ENCODE measurements at regions not wholly inside any gene's neighbourhood (a gene's known extent, or its start where the extent isn't known, plus 50 kb on each side); places are given as distances from the start of the nearest gene placed in this dataset.

- TF ChIP-seq CHD7 (IDR thresholded peaks at IDR 0.05; ENCODE audit: insufficient replicate concordance, low read length): no peak
- no peak for TF ChIP-seq CTBP2 (IDR thresholded peaks at IDR 0.05; ENCODE audit: borderline replicate concordance, insufficient read depth, insufficient read length, low read length)
- no peak for TF ChIP-seq SIX5 (IDR thresholded peaks at IDR 0.05; ENCODE audit: low read depth, low read length)
- no peak for TF ChIP-seq RAD21 (IDR thresholded peaks at IDR 0.05 in 1 of 2, conservative IDR thresholded peaks at IDR 0.05 in 1 of 2; ENCODE audit: low read depth in 2 of 2, low read length in 2 of 2)
- TF ChIP-seq POU5F1 (IDR thresholded peaks at IDR 0.05; ENCODE audit: low read depth, low read length): no peak
- TF ChIP-seq TAF7 (optimal IDR thresholded peaks at IDR 0.05; ENCODE audit: borderline replicate concordance, low read depth, low read length): no peak
- TF ChIP-seq ATF3 (IDR thresholded peaks at IDR 0.05; ENCODE audit: insufficient read depth, low read depth, low read length): no peak
- no peak for TF ChIP-seq CHD1 (IDR thresholded peaks at IDR 0.05; ENCODE audit: low read depth, low read length)
- no peak for TF ChIP-seq FOSL1 (IDR thresholded peaks at IDR 0.05; ENCODE audit: insufficient read depth, low read depth, low read length)
These were observed 390.4 kb upstream of the CDH6 start (continued) for GRCh38 chr5:30802961-30803705.

All from H1 (cell line).